Suprapubic skin (tissue), 4 donors: ENCODE measurements at regions not wholly inside any gene's neighbourhood (a gene's known extent, or its start where the extent isn't known, plus 50 kb on each side); places are given as distances from the start of the nearest gene placed in this dataset.

ENCODE experiments used
- DNase-seq, 2 donors: peaks; one replicate each; pipeline ENCODE4 v3.0.0-alpha.2; 2019; ENCODE audit warnings: low spot score in 2 of 2
- H3K27ac ChIP-seq: fragments of 200-600 bp; sonication (generic); one replicate; pipeline ENCODE4 v1.5.1; 2019
- H3K27me3 ChIP-seq: fragments of 200-600 bp; sonication (generic); one replicate; pipeline ENCODE4 v1.5.1; 2019
- H3K36me3 ChIP-seq: fragments of 200-600 bp; sonication (generic); one replicate; pipeline ENCODE4 v1.5.1; 2019
- H3K4me1 ChIP-seq: fragments of 200-600 bp; sonication (generic); one replicate; pipeline ENCODE4 v1.5.1; 2019
- H3K4me3 ChIP-seq: fragments of 200-600 bp; sonication (generic); one replicate; pipeline ENCODE4 v1.5.1; 2019; ENCODE audit warnings: mild to moderate bottlenecking
- H3K9me3 ChIP-seq: fragments of 200-600 bp; sonication (generic); one replicate; pipeline ENCODE4 v1.5.1; 2019
- CTCF ChIP-seq, 2 donors: fragments of 200-600 bp in 1 of 2; fragments of 450-650 bp in 1 of 2; sonication (generic) in 1 of 2; IDR thresholded peaks; one replicate each; pipeline ENCODE4 v1.5.1; 2016 to 2019; ENCODE audit warnings: antibody characterized with exemption in 2 of 2, mild to moderate bottlenecking in 1 of 2, moderate library complexity in 1 of 2
- EP300 ChIP-seq: sonication (generic); formaldehyde crosslinking; IDR thresholded peaks from one replicate; pipeline ENCODE4 v1.6.1; 2017; ENCODE audit warnings: antibody characterized with exemption
- POLR2A ChIP-seq, 2 donors: fragments of 450-650 bp; IDR thresholded peaks; one replicate each; pipeline ENCODE4 v1.6.1; 2017; ENCODE audit warnings: antibody characterized with exemption in 2 of 2, mild to moderate bottlenecking in 2 of 2, moderate library complexity in 2 of 2
- POLR2AphosphoS5 ChIP-seq, 3 donors: sonication (generic); formaldehyde crosslinking; IDR thresholded peaks; one replicate each; pipeline ENCODE4 v1.6.1; 2017; ENCODE audit warnings: antibody characterized with exemption in 3 of 3
- WGBS: methylation state at CpG from one replicate; pipeline ENCODE4 v1.1.5; 2018; 5-methylcytosine and 5-hydroxymethylcytosine counted together

- no peaks in the 10 kb centered on the region for H3K4me1 ChIP-seq
- 85% methylated on average over 5 of the region's 5 CpGs for WGBS
- no peak for TF ChIP-seq CTCF (IDR thresholded peaks at IDR 0.05)
- TF ChIP-seq POLR2AphosphoS5 (IDR thresholded peaks at IDR 0.05): no peak
- TF ChIP-seq POLR2A (IDR thresholded peaks at IDR 0.05): no peak
- no peak for TF ChIP-seq EP300
- peaks cover 3% of the 10 kb centered on the region for H3K9me3 ChIP-seq
- DNase-seq: no peak
- H3K27ac ChIP-seq: no peak overlapping the region
- no peak overlapping the region for H3K4me3 ChIP-seq
- no peaks in the 10 kb centered on the region for H3K27me3 ChIP-seq
- no peaks in the 10 kb centered on the region for H3K36me3 ChIP-seq
Measured at GRCh38 chr12:127857661-127858060, 409.3 kb upstream of the TMEM132C start.

GRCh38 chr12:127860536-127860935 lies 406.4 kb upstream of the TMEM132C start:
- no peak for TF ChIP-seq POLR2AphosphoS5 (IDR thresholded peaks at IDR 0.05)
- TF ChIP-seq CTCF (IDR thresholded peaks at IDR 0.05): no peak
- no peak for TF ChIP-seq EP300
- no peak for TF ChIP-seq POLR2A (IDR thresholded peaks at IDR 0.05)
- H3K27me3 ChIP-seq: no peaks in the 10 kb centered on the region
- no peaks in the 10 kb centered on the region for H3K36me3 ChIP-seq
- H3K27ac ChIP-seq: no peak overlapping the region
- WGBS: 60% methylated on average over 6 of the region's 6 CpGs
- peaks cover 3% of the 10 kb centered on the region for H3K9me3 ChIP-seq
- H3K4me3 ChIP-seq: no peak overlapping the region
- no peak for DNase-seq
- no peaks in the 10 kb centered on the region for H3K4me1 ChIP-seq

- no peak overlapping the region for H3K27ac ChIP-seq
- no peaks in the 10 kb centered on the region for H3K27me3 ChIP-seq
- DNase-seq: no peak
- no peak overlapping the region for H3K4me3 ChIP-seq
- H3K36me3 ChIP-seq: no peaks in the 10 kb centered on the region
- TF ChIP-seq EP300 (no peak), POLR2AphosphoS5 (IDR thresholded peaks at IDR 0.05) (no peak), CTCF (IDR thresholded peaks at IDR 0.05) (no peak)
- 85% methylated on average over 3 of the region's 3 CpGs for WGBS
- H3K4me1 ChIP-seq: no peaks in the 10 kb centered on the region
- H3K9me3 ChIP-seq: peaks cover 3% of the 10 kb centered on the region
Measured at GRCh38 chr12:127861406-127861805, 405.6 kb upstream of the TMEM132C start.

GRCh38 chr12:127873306-127873705 lies 393.7 kb upstream of the TMEM132C start:
- WGBS: 88% methylated on average over 2 of the region's 2 CpGs
- no peaks in the 10 kb centered on the region for H3K4me1 ChIP-seq

GRCh38 chr12:127881371-127882140 lies 385.4 kb upstream of the TMEM132C start:
- TF ChIP-seq POLR2A (IDR thresholded peaks at IDR 0.05): no peak
- Histone ChIP-seq H3K27me3 (no peaks in the 10 kb centered on the region), H3K9me3 (no peaks in the 10 kb centered on the region), H3K4me1 (no peaks in the 10 kb centered on the region), H3K4me3 (no peak overlapping the region), H3K27ac (no peak overlapping the region), H3K36me3 (no peaks in the 10 kb centered on the region)
- DNase-seq: no peak
- WGBS: 36% methylated on average over 3 of the region's 3 CpGs

More at GRCh38 chr12:127873306-127873705, 393.7 kb upstream of the TMEM132C start:
- Histone ChIP-seq H3K9me3 (no peaks in the 10 kb centered on the region), H3K27me3 (no peaks in the 10 kb centered on the region), H3K36me3 (no peaks in the 10 kb centered on the region), H3K27ac (no peak overlapping the region), H3K4me3 (no peak overlapping the region)
- TF ChIP-seq POLR2A (IDR thresholded peaks at IDR 0.05): no peak
- no peak for TF ChIP-seq CTCF (IDR thresholded peaks at IDR 0.05)
- no peak for TF ChIP-seq POLR2AphosphoS5 (IDR thresholded peaks at IDR 0.05)
- no peak for TF ChIP-seq EP300
- no peak for DNase-seq

- Histone ChIP-seq H3K27me3 (no peaks in the 10 kb centered on the region), H3K27ac (no peak overlapping the region), H3K36me3 (no peaks in the 10 kb centered on the region), H3K4me3 (no peak overlapping the region), H3K9me3 (no peaks in the 10 kb centered on the region), H3K4me1 (no peaks in the 10 kb centered on the region)
- WGBS: 63% methylated on average over 1 of the region's 1 CpG
- no peak for DNase-seq
- TF ChIP-seq CTCF (IDR thresholded peaks at IDR 0.05): no peak
- no peak for TF ChIP-seq EP300
- TF ChIP-seq POLR2AphosphoS5 (IDR thresholded peaks at IDR 0.05): no peak
- no peak for TF ChIP-seq POLR2A (IDR thresholded peaks at IDR 0.05)
Measured at GRCh38 chr12:127883013-127883412, 384.0 kb upstream of the TMEM132C start.
